Endometrium (tissue), 2 donors: ENCODE measurements at regions not wholly inside any gene's neighbourhood (a gene's known extent, or its start where the extent isn't known, plus 50 kb on each side); places are given as distances from the start of the nearest gene placed in this dataset.
"Not testable (repeated sequence)": the region's sequence is repeated elsewhere in the genome, so short reads cannot be mapped to it uniquely, and the experiment has no call there.

Experiments used
- FAIRE-seq: peaks from 2 replicates; lab custom pipeline; 2012; peaks lifted over from hg19 to GRCh38; lab: Jason Lieb, UNC
- donor health status: control.
- donor health status: control.

- FAIRE-seq, result no peak
Observed at GRCh38 chr3:139199421-139200010, 144.3 kb upstream of the MRPS22 start.

- FAIRE-seq, result no peak
Observed at GRCh38 chr3:139201446-139202225, 142.2 kb upstream of the MRPS22 start.

GRCh38 chr3:139202226-139202958, 141.4 kb upstream of the MRPS22 start:
- FAIRE-seq, result no peak

GRCh38 chr3:139202959-139203349, 140.9 kb upstream of the MRPS22 start:
- no peak for FAIRE-seq

GRCh38 chr3:139203752-139204151, 140.1 kb upstream of the MRPS22 start:
- FAIRE-seq, result no peak

GRCh38 chr3:139204728-139205127, 139.1 kb upstream of the MRPS22 start:
- no peak for FAIRE-seq

GRCh38 chr3:139213936-139214335, 129.9 kb upstream of the MRPS22 start:
- no peak for FAIRE-seq

- FAIRE-seq, result no peak
Observed at GRCh38 chr3:139216958-139217357, 126.9 kb upstream of the MRPS22 start.

- FAIRE-seq, result no peak
Observed at GRCh38 chr3:139217633-139218032, 126.2 kb upstream of the MRPS22 start.

- FAIRE-seq, result no peak
Observed at GRCh38 chr3:139218046-139218445, 125.8 kb upstream of the MRPS22 start.

- FAIRE-seq, result no peak
Observed at GRCh38 chr3:139219463-139219862, 124.4 kb upstream of the MRPS22 start.

- no peak for FAIRE-seq
Observed at GRCh38 chr3:139222100-139222657, 121.6 kb upstream of the MRPS22 start.

GRCh38 chr3:139225548-139225947, 118.3 kb upstream of the MRPS22 start:
- FAIRE-seq, result no peak

- FAIRE-seq, result no peak
Observed at GRCh38 chr3:139226731-139227130, 117.1 kb upstream of the MRPS22 start.

- no peak for FAIRE-seq
Observed at GRCh38 chr3:139227165-139227564, 116.7 kb upstream of the MRPS22 start.

GRCh38 chr3:139227827-139228226, 116.0 kb upstream of the MRPS22 start:
- FAIRE-seq, result no peak

- FAIRE-seq, result peak; percentile 26
Observed at GRCh38 chr3:139230391-139230790, 113.4 kb upstream of the MRPS22 start.

GRCh38 chr3:139231555-139232281, 112.1 kb upstream of the MRPS22 start:
- FAIRE-seq, result no peak

GRCh38 chr3:139232341-139232740, 111.5 kb upstream of the MRPS22 start:
- FAIRE-seq, result not testable (repeated sequence)

- FAIRE-seq, result no peak
Observed at GRCh38 chr3:139234491-139234890, 109.3 kb upstream of the MRPS22 start.

GRCh38 chr3:139235192-139235591, 108.6 kb upstream of the MRPS22 start:
- no peak for FAIRE-seq

GRCh38 chr3:139236336-139236735, 107.5 kb upstream of the MRPS22 start:
- FAIRE-seq, result peak; percentile 90
